ENCODE measurements at regions not wholly inside any gene's neighbourhood (a gene's known extent, or its start where the extent isn't known, plus 50 kb on each side); places are given as distances from the start of the nearest gene placed in this dataset.

- TF ChIP-seq TAF1 (IDR thresholded peaks at IDR 0.05; ENCODE audit: borderline replicate concordance, insufficient read depth, low read length) = no peak
- no peak for TF ChIP-seq POLR2AphosphoS5 (IDR thresholded peaks at IDR 0.05; ENCODE audit: low read depth, low read length)
These were observed 64.8 kb upstream of the BEGAIN start for GRCh38 chr14:100651999-100652508.

Data from PFSK-1 (cell line).